ENCODE measurements at regions not wholly inside any gene's neighbourhood (a gene's known extent, or its start where the extent isn't known, plus 50 kb on each side); places are given as distances from the start of the nearest gene placed in this dataset.

GRCh38 chr2:120436885-120437603 is 91.1 kb downstream of the INHBB start:
- H3K4me3 Mint-ChIP-seq (ENCODE audit: unreplicated experiment): peak overlapping the region; percentile 69
- H3K36me3 Mint-ChIP-seq (ENCODE audit: low read depth, unreplicated experiment): peaks cover 5% of the 10 kb centered on the region
- DNase-seq (ENCODE audit: low spot score): peak; percentile 46
- H3K4me1 Mint-ChIP-seq (ENCODE audit: unreplicated experiment): no peaks in the 10 kb centered on the region
- peaks cover 17% of the 10 kb centered on the region for H3K27me3 Mint-ChIP-seq (ENCODE audit: unreplicated experiment)
- TF ChIP-seq CTCF (IDR thresholded peaks at IDR 0.05; ENCODE audit: unreplicated experiment): peak; percentile 65
- no peaks in the 10 kb centered on the region for H3K9me3 Mint-ChIP-seq (ENCODE audit: unreplicated experiment)
- H3K27ac Mint-ChIP-seq (ENCODE audit: unreplicated experiment): peak overlapping the region; percentile 31

GRCh38 chr2:120437604-120438000 is 91.7 kb downstream of the INHBB start:
- H3K4me3 Mint-ChIP-seq (ENCODE audit: unreplicated experiment): no peak overlapping the region
- no peak for DNase-seq (ENCODE audit: low spot score)
- peaks cover 5% of the 10 kb centered on the region for H3K36me3 Mint-ChIP-seq (ENCODE audit: low read depth, unreplicated experiment)
- peaks cover 17% of the 10 kb centered on the region for H3K27me3 Mint-ChIP-seq (ENCODE audit: unreplicated experiment)
- H3K4me1 Mint-ChIP-seq (ENCODE audit: unreplicated experiment): no peaks in the 10 kb centered on the region
- no peak overlapping the region for H3K27ac Mint-ChIP-seq (ENCODE audit: unreplicated experiment)
- no peaks in the 10 kb centered on the region for H3K9me3 Mint-ChIP-seq (ENCODE audit: unreplicated experiment)
- TF ChIP-seq CTCF (IDR thresholded peaks at IDR 0.05; ENCODE audit: unreplicated experiment): no peak

DNA sequence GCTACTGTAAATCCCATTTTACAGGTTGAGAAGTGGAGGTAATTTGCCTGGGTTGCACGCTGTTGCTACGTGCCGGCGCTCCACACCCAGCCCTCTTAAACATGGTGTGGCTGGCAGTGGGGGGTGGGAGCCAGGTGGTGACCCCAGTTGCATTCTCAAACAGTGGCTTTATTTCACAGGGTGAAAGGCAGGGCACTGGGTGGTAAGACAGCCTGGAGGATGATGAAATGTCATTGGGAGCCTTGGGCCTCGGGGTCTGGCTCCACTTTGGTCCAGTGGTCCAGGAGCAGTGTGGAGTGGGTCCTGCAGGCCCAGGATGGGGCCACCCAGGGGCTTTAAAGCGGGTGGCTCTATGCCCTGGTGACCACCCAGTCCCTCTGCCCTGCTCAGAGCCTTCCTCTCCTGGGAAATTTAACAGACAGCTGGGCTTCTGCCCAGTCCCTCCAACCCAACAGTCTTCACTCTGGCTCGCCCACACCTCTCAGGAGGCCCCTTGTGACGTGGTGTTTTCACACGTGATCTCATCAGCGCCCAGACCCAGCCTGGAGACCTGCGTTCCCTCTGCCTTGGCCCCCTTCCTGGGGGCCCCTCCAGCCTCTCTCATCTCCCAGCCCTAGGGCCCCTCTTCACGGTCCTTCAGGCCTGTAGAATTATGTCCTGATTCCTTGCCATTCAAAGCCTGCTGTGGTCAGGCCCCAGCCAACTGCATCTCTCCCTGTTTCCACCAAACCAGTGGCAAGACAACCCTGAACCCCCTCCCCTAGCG is 92.5 kb downstream of the INHBB start:
- peaks cover 21% of the 10 kb centered on the region for H3K27me3 Mint-ChIP-seq (ENCODE audit: unreplicated experiment)
- no peaks in the 10 kb centered on the region for H3K9me3 Mint-ChIP-seq (ENCODE audit: unreplicated experiment)
- peaks cover 5% of the 10 kb centered on the region for H3K36me3 Mint-ChIP-seq (ENCODE audit: low read depth, unreplicated experiment)
- no peak for TF ChIP-seq CTCF (IDR thresholded peaks at IDR 0.05; ENCODE audit: unreplicated experiment)
- no peak overlapping the region for H3K27ac Mint-ChIP-seq (ENCODE audit: unreplicated experiment)
- H3K4me1 Mint-ChIP-seq (ENCODE audit: unreplicated experiment): peaks cover 2% of the 10 kb centered on the region
- no peak overlapping the region for H3K4me3 Mint-ChIP-seq (ENCODE audit: unreplicated experiment)
- DNase-seq (ENCODE audit: low spot score): no peak

GRCh38 chr2:120439067-120439368 is 93.1 kb downstream of the INHBB start:
- H3K4me1 Mint-ChIP-seq (ENCODE audit: unreplicated experiment): peaks cover 4% of the 10 kb centered on the region
- TF ChIP-seq CTCF (IDR thresholded peaks at IDR 0.05; ENCODE audit: unreplicated experiment): no peak
- no peak overlapping the region for H3K4me3 Mint-ChIP-seq (ENCODE audit: unreplicated experiment)
- H3K27me3 Mint-ChIP-seq (ENCODE audit: unreplicated experiment): peaks cover 25% of the 10 kb centered on the region
- no peak overlapping the region for H3K27ac Mint-ChIP-seq (ENCODE audit: unreplicated experiment)
- H3K9me3 Mint-ChIP-seq (ENCODE audit: unreplicated experiment): no peaks in the 10 kb centered on the region
- peaks cover 5% of the 10 kb centered on the region for H3K36me3 Mint-ChIP-seq (ENCODE audit: low read depth, unreplicated experiment)
- DNase-seq (ENCODE audit: low spot score): no peak

Measured in endothelial cell (in vitro differentiated cells).